Endothelial cell of umbilical vein (primary cell): ENCODE measurements at regions not wholly inside any gene's neighbourhood (a gene's known extent, or its start where the extent isn't known, plus 50 kb on each side); places are given as distances from the start of the nearest gene placed in this dataset.

Source experiments
- BruUV-seq: library from RNA; stranded (reverse); fragments of 400-500 nt; replicated peaks from 2 replicates; lab custom pipeline; 2021; lab: Mats Ljungman, UMichigan
- CTCF ChIA-PET: fragments of 300-600, 350-600 bp; sonication (Branson Sonifier 250); formaldehyde crosslinking; loops from one replicate; lab custom pipeline; 2021; ENCODE audit warnings: antibody characterized with exemption, inconsistent platforms; lab: Charles Lee
- POLR2A ChIA-PET: fragments of 300-600, 350-600 bp; sonication (Branson Sonifier 250); formaldehyde crosslinking; loops from one replicate; lab custom pipeline; 2021; ENCODE audit warnings: antibody characterized with exemption, inconsistent platforms; lab: Charles Lee
- DNase-seq: peaks from one replicate; pipeline ENCODE4 v3.0.0-alpha.2; 2011; ENCODE audit warnings: low read depth, low spot score
- FAIRE-seq: peaks from 2 replicates; lab custom pipeline; 2011; peaks lifted over from hg19 to GRCh38; lab: Jason Lieb, UNC
- H2AFZ ChIP-seq: 2 replicates; pipeline ENCODE4 v1.6.0; 2012; ENCODE audit warnings: low read depth, low read length, control low read depth, inconsistent platforms
- H3K27ac ChIP-seq: 2 replicates; pipeline ENCODE4 v1.5.1; 2011; ENCODE audit warnings: low read depth, mild to moderate bottlenecking, control low read depth, low read length, moderate library complexity; ENCODE audit not compliant: insufficient read depth
- H3K27me3 ChIP-seq, 2 experiments: 2 replicates each; pipeline versions ENCODE4 v1.6.0 to v1.6.1; 2011; ENCODE audit warnings: low read length in 2 of 2, mixed read lengths in 1 of 2; ENCODE audit not compliant: control insufficient read depth in 2 of 2, insufficient read depth in 2 of 2
- H3K36me3 ChIP-seq, 2 experiments: 2 replicates in 1 of 2; 3 replicates in 1 of 2; pipeline ENCODE4 v1.5.1; 2011; ENCODE audit warnings: low read length in 2 of 2, mild to moderate bottlenecking in 1 of 2, moderate library complexity in 1 of 2; ENCODE audit not compliant: control insufficient read depth in 2 of 2, insufficient read depth in 2 of 2; ENCODE audit errors: extremely low read depth in 1 of 2
- H3K4me1 ChIP-seq: 3 replicates; pipeline ENCODE4 v1.5.1; 2011; ENCODE audit warnings: mild to moderate bottlenecking, low read length; ENCODE audit not compliant: control insufficient read depth, insufficient read depth; ENCODE audit errors: extremely low read depth
- H3K4me2 ChIP-seq: 2 replicates; pipeline ENCODE4 v1.6.1; 2011; ENCODE audit warnings: low read length, control low read depth, mixed read lengths; ENCODE audit not compliant: insufficient read depth
- H3K4me3 ChIP-seq, 3 experiments: fragments of 200-600 bp in 1 of 3; sonication (generic), shearing (Covaris generic) in 1 of 3; replicated peaks in 1 of 3; 2 replicates each; pipeline ENCODE4 v1.5.1; 2011 to 2016; ENCODE audit warnings: control low read depth in 3 of 3, low read length in 3 of 3, mild to moderate bottlenecking in 2 of 3, inconsistent platforms in 1 of 3, low read depth in 1 of 3, moderate library complexity in 1 of 3; ENCODE audit not compliant: insufficient read depth in 1 of 3
- H3K79me2 ChIP-seq: 2 replicates; pipeline ENCODE4 v1.6.0; 2012; ENCODE audit warnings: low read length, inconsistent platforms; ENCODE audit not compliant: control insufficient read depth, insufficient read depth
- H3K9ac ChIP-seq: replicated peaks from 2 replicates; pipeline ENCODE3; 2011; ENCODE audit warnings: low read length, control low read depth; ENCODE audit not compliant: insufficient read depth; ENCODE audit errors: extremely low read depth
- H3K9me1 ChIP-seq: replicated peaks from 3 replicates; pipeline ENCODE4 v1.6.0; 2011; ENCODE audit warnings: mild to moderate bottlenecking, low read length; ENCODE audit not compliant: control insufficient read depth, insufficient read depth; ENCODE audit errors: extremely low read depth
- H3K9me3 ChIP-seq: replicated peaks from 2 replicates; pipeline ENCODE4 v1.5.1; 2012; ENCODE audit warnings: low read length, inconsistent platforms; ENCODE audit not compliant: control insufficient read depth, insufficient read depth
- H4K20me1 ChIP-seq: replicated peaks from 2 replicates; pipeline ENCODE3; 2011; ENCODE audit warnings: mild to moderate bottlenecking, low read length; ENCODE audit not compliant: control insufficient read depth, insufficient read depth; ENCODE audit errors: extremely low read depth
- CTCF ChIP-seq, 2 donors: IDR thresholded peaks; 1 replicate in 1 of 2; 2 replicates in 1 of 2; pipeline ENCODE4 v1.5.1; 2011; ENCODE audit warnings: low read length in 2 of 2, mild to moderate bottlenecking in 2 of 2, moderate library complexity in 2 of 2, control low read depth in 1 of 2, inconsistent platforms in 1 of 2, low read depth in 1 of 2; ENCODE audit not compliant: insufficient read depth in 1 of 2; ENCODE audit errors: extremely low read depth in 1 of 2
- EZH2 ChIP-seq: IDR thresholded peaks from 2 replicates; pipeline ENCODE4 v1.6.1; 2012; ENCODE audit warnings: borderline replicate concordance, low read depth, mild to moderate bottlenecking, moderate library complexity, low read length, inconsistent platforms; ENCODE audit not compliant: severe bottlenecking
- FOS ChIP-seq: IDR thresholded peaks from 2 replicates; pipeline ENCODE4 v1.6.1; 2011; ENCODE audit warnings: mild to moderate bottlenecking, low read length, moderate library complexity, borderline replicate concordance; ENCODE audit not compliant: insufficient read depth
- GATA2 ChIP-seq: IDR thresholded peaks from 2 replicates; pipeline ENCODE4 v1.7.0; 2011; ENCODE audit warnings: low read depth, mild to moderate bottlenecking, moderate library complexity, mixed read lengths, low read length; ENCODE audit not compliant: insufficient read length, insufficient read depth
- JUN ChIP-seq: IDR thresholded peaks from 2 replicates; pipeline ENCODE4 v1.6.1; 2011; ENCODE audit warnings: borderline replicate concordance, low read depth; ENCODE audit not compliant: insufficient read length, insufficient read depth
- MAX ChIP-seq: IDR thresholded peaks from 2 replicates; pipeline ENCODE4 v1.6.1; 2011; ENCODE audit not compliant: insufficient read depth, insufficient read length
- MYC ChIP-seq: IDR thresholded peaks from one replicate; pipeline ENCODE4 v1.6.1; 2011; ENCODE audit warnings: mild to moderate bottlenecking, low read depth, low read length
- POLR2A ChIP-seq: IDR thresholded peaks from 2 replicates; pipeline ENCODE4 v1.6.1; 2012; ENCODE audit warnings: low read depth, mild to moderate bottlenecking, control low read depth, low read length
- POLR2AphosphoS5 ChIP-seq: IDR thresholded peaks from 2 replicates; pipeline ENCODE4 v1.6.1; 2012; ENCODE audit warnings: low read depth, mild to moderate bottlenecking, control low read depth, low read length, moderate library complexity; ENCODE audit not compliant: insufficient read depth
- dilution Hi-C: fragments of 300-500 bp; cut with MboI; formaldehyde crosslinking; loops from one replicate; pipeline ENCODE4 v1.15.0; 2019; ENCODE audit warnings: low sequenced_read_pairs; ENCODE audit not compliant: extremely low pct_ligation_motif_present
- intact Hi-C: fragments of 100-400 bp; cut with micrococcal nuclease; formaldehyde crosslinking; loops from one replicate; pipeline ENCODE4 v1.10.0; 2022

DNA sequence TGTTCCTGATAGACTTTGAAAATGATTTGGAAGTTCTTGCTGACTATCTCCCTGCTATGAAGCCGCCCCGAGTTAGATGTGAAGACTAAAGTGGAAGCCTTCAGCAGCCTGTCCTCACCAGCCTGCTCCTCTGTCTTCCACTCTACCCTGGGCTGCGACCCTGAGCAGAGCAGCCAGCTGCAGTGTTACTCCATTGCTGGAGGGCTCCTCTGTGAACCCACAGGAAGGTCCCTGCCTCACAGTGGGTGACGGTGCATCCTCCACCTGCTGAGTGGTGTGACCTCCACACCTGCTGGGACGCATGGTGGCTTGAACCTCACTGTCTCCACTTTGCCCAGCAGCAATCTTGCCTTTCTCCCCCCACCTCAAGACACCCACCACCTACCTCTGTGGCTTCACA, 116.4 kb downstream of the IRS2 start:
- TF ChIP-seq FOS (no peak), MAX (no peak)
- FAIRE-seq (no peak), DNase-seq (no peak)
- Histone ChIP-seq H4K20me1 (no peaks in the 10 kb centered on the region), H3K36me3 (no peaks in the 10 kb centered on the region), H3K9ac (no peak overlapping the region), H3K4me1 (no peaks in the 10 kb centered on the region), H3K27ac (no peak overlapping the region), H3K4me3 (no peak overlapping the region), H3K9me1 (no peaks in the 10 kb centered on the region), H2AFZ (no peak overlapping the region), H3K4me2 (no peak overlapping the region), H3K9me3 (no peaks in the 10 kb centered on the region), H3K79me2 (no peaks in the 10 kb centered on the region), H3K27me3 (peaks cover 10 to 21% of the 10 kb centered on the region in 2 experiments)
- ChIA-PET CTCF (no interaction called here), POLR2A (no interaction called here)
- no TSS peak for BruUV-seq
- dilution Hi-C loops = no loop called here
- intact Hi-C loops = loop anchor here (5.0 to 10.0 kb wide), 3 partner anchors 112 to 705 kb away; no protein-coding TSS in a partner anchor

GRCh38 chr13:109669234-109669612, 117.2 kb downstream of the IRS2 start:
- H4K20me1 ChIP-seq = no peaks in the 10 kb centered on the region
- dilution Hi-C loops = no loop called here
- H2AFZ ChIP-seq = no peak overlapping the region
- H3K27ac ChIP-seq = no peak overlapping the region
- H3K79me2 ChIP-seq = no peaks in the 10 kb centered on the region
- ChIA-PET POLR2A (no interaction called here), CTCF (interaction anchor here (0.6 to 0.7 kb wide), 2 partner anchors 27 to 554 kb away, joined by 3 read pairs; no protein-coding TSS in a partner anchor)
- FAIRE-seq (no peak), DNase-seq (no peak)
- H3K9me3 ChIP-seq = no peaks in the 10 kb centered on the region
- no peak overlapping the region for H3K4me3 ChIP-seq
- H3K9ac ChIP-seq = no peak overlapping the region
- no peak overlapping the region for H3K4me2 ChIP-seq
- H3K36me3 ChIP-seq = no peaks in the 10 kb centered on the region
- no TSS peak for BruUV-seq
- intact Hi-C loops = loop anchor here (5.0 to 10.0 kb wide), 3 partner anchors 113 to 704 kb away; no protein-coding TSS in a partner anchor
- peaks cover 9 to 22% of the 10 kb centered on the region in 2 experiments for H3K27me3 ChIP-seq
- no peak for TF ChIP-seq FOS
- no peak for TF ChIP-seq MAX
- no peak for TF ChIP-seq CTCF (IDR thresholded peaks at IDR 0.05; ENCODE audit: extremely low read depth in 1 of 2, insufficient read depth in 1 of 2, low read depth in 1 of 2, low read length in 2 of 2)
- no peak for TF ChIP-seq POLR2AphosphoS5
- no peak for TF ChIP-seq EZH2
- TF ChIP-seq JUN = no peak
- no peak for TF ChIP-seq MYC
- TF ChIP-seq POLR2A = no peak
- no peak for TF ChIP-seq GATA2
- H3K4me1 ChIP-seq = no peaks in the 10 kb centered on the region
- no peaks in the 10 kb centered on the region for H3K9me1 ChIP-seq
